ENCODE measurements at regions not wholly inside any gene's neighbourhood (a gene's known extent, or its start where the extent isn't known, plus 50 kb on each side); places are given as distances from the start of the nearest gene placed in this dataset.

DNA sequence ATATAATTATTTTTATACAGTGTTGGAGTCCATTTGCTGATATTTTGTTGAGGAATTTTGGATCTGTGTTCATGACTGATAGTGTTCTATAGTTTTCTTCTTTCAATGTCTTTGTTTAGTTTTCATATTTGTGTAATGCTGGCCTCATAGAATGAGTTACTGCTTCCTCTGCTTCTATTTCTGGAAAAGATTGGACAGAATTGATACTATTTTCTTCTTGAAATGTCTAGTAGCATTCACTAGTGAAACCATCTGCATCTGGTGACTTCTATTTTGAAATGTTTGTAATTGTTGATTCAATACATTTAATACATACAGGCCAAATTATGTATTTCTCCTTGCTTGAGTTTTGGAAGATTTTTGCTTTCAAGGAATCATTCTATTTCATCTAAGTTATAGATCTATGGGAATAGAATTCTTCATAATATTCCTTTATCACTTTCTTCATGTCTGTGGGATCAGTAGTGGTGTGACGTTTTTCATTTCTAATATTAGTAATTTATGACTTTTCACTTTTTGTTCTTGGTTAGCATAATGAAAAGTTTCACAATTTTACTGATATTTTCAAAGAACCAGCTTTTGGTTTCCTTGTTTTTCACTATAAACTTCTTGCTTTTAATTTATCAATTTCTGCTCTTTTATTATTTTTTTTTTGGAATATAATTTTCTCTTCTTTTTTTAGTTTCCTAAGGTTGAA, 509.9 kb upstream of the VRK2 start:
- H3K36me3 ChIP-seq = no peaks in the 10 kb centered on the region
- no peak overlapping the region for H3K27ac ChIP-seq
- no peaks in the 10 kb centered on the region for H3K27me3 ChIP-seq
- ATAC-seq = no peak
- TF ChIP-seq, protein P1, sequence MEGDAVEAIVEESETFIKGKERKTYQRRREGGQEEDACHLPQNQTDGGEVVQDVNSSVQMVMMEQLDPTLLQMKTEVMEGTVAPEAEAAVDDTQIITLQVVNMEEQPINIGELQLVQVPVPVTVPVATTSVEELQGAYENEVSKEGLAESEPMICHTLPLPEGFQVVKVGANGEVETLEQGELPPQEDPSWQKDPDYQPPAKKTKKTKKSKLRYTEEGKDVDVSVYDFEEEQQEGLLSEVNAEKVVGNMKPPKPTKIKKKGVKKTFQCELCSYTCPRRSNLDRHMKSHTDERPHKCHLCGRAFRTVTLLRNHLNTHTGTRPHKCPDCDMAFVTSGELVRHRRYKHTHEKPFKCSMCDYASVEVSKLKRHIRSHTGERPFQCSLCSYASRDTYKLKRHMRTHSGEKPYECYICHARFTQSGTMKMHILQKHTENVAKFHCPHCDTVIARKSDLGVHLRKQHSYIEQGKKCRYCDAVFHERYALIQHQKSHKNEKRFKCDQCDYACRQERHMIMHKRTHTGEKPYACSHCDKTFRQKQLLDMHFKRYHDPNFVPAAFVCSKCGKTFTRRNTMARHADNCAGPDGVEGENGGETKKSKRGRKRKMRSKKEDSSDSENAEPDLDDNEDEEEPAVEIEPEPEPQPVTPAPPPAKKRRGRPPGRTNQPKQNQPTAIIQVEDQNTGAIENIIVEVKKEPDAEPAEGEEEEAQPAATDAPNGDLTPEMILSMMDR (IDR thresholded peaks at IDR 0.05) = no peak
- no peak overlapping the region for H3K4me3 ChIP-seq
- no peak for DNase-seq
- no peaks in the 10 kb centered on the region for H3K9me3 ChIP-seq
- intact Hi-C loops (cut with DNase I) = no loop called here
- no peaks in the 10 kb centered on the region for H3K4me1 ChIP-seq

DNA sequence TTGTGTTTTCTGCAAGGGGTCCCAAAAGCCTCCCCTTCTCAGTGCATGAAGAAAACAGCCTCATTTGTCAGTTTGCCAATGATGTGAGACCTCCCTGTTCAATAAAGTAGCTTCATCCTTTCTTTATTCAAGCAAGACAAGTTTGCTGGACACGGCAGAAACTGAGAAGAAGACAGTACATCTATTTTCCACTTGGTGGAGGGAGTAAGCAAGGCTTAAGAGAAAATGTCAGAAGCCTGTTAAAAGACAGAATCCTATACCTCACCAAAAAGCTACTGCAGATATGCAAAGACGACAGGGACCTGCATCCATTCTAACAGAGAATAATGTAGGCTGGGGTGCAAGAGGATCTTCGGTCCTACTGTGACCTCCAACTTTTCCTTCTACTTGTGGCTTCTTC, 506.8 kb upstream of the VRK2 start:
- no peak overlapping the region for H3K27ac ChIP-seq
- intact Hi-C loops (cut with DNase I) = no loop called here
- ATAC-seq (no peak), DNase-seq (no peak)
- H3K36me3 ChIP-seq = no peaks in the 10 kb centered on the region
- H3K4me3 ChIP-seq = no peak overlapping the region
- H3K9me3 ChIP-seq = no peaks in the 10 kb centered on the region
- TF ChIP-seq, protein P1 (IDR thresholded peaks at IDR 0.05) = no peak
- H3K4me1 ChIP-seq = no peaks in the 10 kb centered on the region
- H3K27me3 ChIP-seq = no peaks in the 10 kb centered on the region

DNA sequence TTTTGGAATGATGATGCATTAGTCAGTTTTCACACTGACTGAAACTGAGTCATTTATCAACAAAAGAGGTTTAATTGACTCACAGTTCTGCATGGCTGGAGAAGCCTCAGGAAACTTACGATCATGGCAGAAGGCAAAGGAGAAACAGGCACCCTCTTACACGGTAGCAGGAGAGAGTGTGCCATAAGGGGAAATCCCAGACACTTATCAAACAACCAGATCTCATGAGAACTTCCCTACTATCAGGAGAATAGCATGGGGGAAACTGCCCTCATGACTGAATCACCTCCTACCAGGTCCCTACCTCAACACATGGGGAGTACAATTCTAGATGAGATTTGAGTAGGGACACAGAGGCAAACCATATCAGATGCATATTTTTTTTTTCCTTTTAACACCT, 504.5 kb upstream of the VRK2 start:
- Histone ChIP-seq H3K9me3 (no peaks in the 10 kb centered on the region), H3K4me1 (no peaks in the 10 kb centered on the region), H3K4me3 (no peak overlapping the region), H3K27me3 (peaks cover 5% of the 10 kb centered on the region), H3K36me3 (no peaks in the 10 kb centered on the region), H3K27ac (no peak overlapping the region)
- intact Hi-C loops (cut with DNase I) = no loop called here
- TF ChIP-seq, protein P1 (IDR thresholded peaks at IDR 0.05) = no peak
- no peak for ATAC-seq
- no peak for DNase-seq

DNA sequence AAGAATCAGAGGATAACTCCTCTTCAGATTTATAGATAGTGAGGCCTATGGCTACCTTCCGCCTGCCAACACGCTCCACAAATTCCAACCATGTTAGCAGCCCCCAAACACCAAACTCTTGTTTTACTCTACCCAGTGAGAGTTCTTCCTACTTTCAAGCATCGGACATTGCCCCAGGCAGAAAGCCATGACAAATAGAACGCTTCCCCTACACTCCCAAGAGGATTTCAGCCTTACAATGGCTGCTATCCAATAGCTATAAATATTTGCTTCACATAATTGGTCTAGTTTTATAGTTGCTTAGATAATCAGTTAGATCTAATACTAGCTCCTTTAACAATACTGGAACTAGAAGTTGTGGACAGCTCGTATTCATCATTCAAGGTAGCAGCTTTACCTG, 503.4 kb upstream of the VRK2 start:
- intact Hi-C loops (cut with DNase I) = no loop called here
- TF ChIP-seq, protein P1 (IDR thresholded peaks at IDR 0.05) = no peak
- Histone ChIP-seq H3K9me3 (no peaks in the 10 kb centered on the region), H3K36me3 (no peaks in the 10 kb centered on the region), H3K27me3 (peaks cover 5% of the 10 kb centered on the region), H3K4me3 (no peak overlapping the region), H3K27ac (no peak overlapping the region), H3K4me1 (no peaks in the 10 kb centered on the region)
- no peak for ATAC-seq
- no peak for DNase-seq

DNA sequence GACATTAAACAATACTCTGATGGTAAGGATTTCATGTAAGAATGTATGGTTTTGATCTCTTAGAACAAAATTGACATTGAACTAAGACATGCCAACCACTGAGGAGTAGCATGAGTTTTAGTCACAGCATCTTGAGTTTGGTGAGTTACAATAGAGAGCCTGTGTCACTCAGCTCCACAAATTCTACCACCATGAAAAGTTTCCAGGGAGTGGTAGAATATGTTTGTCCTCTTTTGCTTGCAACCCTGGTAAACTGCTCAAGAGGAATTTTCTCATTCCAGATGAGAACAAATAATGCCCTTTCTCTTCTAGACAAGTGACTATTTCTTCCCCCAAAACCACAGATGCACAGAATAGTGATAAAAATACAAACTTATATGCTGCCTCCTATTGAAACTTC, 502.0 kb upstream of the VRK2 start:
- ATAC-seq (no peak), DNase-seq (no peak)
- no peak overlapping the region for H3K4me3 ChIP-seq
- no peaks in the 10 kb centered on the region for H3K36me3 ChIP-seq
- TF ChIP-seq, protein P1 (IDR thresholded peaks at IDR 0.05) = no peak
- H3K27ac ChIP-seq = no peak overlapping the region
- no peaks in the 10 kb centered on the region for H3K9me3 ChIP-seq
- H3K27me3 ChIP-seq = peaks cover 5% of the 10 kb centered on the region
- H3K4me1 ChIP-seq = no peaks in the 10 kb centered on the region
- intact Hi-C loops (cut with DNase I) = no loop called here

DNA sequence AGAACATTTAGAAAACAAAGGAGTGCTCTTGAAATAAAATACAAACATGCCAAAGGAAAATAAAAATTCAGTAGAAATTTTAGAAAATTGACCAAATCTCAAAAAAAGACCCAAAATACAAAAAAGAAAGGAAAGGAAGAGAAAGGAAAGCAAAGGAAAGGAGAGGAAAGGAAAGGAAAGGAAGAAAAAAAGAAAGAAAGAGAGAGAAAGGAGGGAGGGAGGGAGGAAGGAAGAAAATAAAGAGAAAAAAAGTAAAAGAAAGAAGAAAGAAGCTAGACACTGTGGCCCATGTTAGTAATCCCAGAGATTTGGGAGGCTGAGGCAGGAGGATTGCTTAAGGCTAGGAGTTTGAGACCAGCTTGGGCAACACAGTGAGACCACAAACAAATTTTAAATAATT, 500.1 kb upstream of the VRK2 start:
- peaks cover 5% of the 10 kb centered on the region for H3K27me3 ChIP-seq
- DNase-seq (no peak), ATAC-seq (no peak)
- H3K4me1 ChIP-seq = no peaks in the 10 kb centered on the region
- intact Hi-C loops (cut with DNase I) = no loop called here
- H3K36me3 ChIP-seq = no peaks in the 10 kb centered on the region
- no peaks in the 10 kb centered on the region for H3K9me3 ChIP-seq
- H3K27ac ChIP-seq = no peak overlapping the region
- no peak overlapping the region for H3K4me3 ChIP-seq
- TF ChIP-seq, protein P1 (IDR thresholded peaks at IDR 0.05) = no peak
